Loucy (cell line): ENCODE measurements at regions not wholly inside any gene's neighbourhood (a gene's known extent, or its start where the extent isn't known, plus 50 kb on each side); places are given as distances from the start of the nearest gene placed in this dataset.

Experiments used
- H2AFZ ChIP-seq: fragments of 200-600 bp; sonication (generic); 2 replicates; pipeline ENCODE4 v1.6.0; 2016; ENCODE audit warnings: antibody characterized with exemption, mild to moderate bottlenecking, low read length, moderate library complexity
- H3F3A ChIP-seq: fragments of 200-600 bp; 2 replicates; pipeline ENCODE4 v1.6.0; 2016; ENCODE audit warnings: antibody characterized with exemption, low read depth, mild to moderate bottlenecking
- H3K27me3 ChIP-seq: fragments of 200-600 bp; sonication (generic); 2 replicates; pipeline ENCODE4 v1.6.1; 2014; ENCODE audit warnings: low read length, mild to moderate bottlenecking; ENCODE audit not compliant: insufficient read depth, poor library complexity, severe bottlenecking
- H3K36me3 ChIP-seq: fragments of 200-600 bp; sonication (generic); 2 replicates; pipeline ENCODE4 v1.6.1; 2016; ENCODE audit warnings: low read length; ENCODE audit not compliant: insufficient read depth
- H3K4me1 ChIP-seq: fragments of 200-600 bp; sonication (generic); 2 replicates; pipeline ENCODE4 v1.5.1; 2014; ENCODE audit warnings: low read length, mild to moderate bottlenecking; ENCODE audit not compliant: insufficient read depth, poor library complexity, severe bottlenecking
- H3K4me2 ChIP-seq: fragments of 200-600 bp; sonication (generic); 2 replicates; pipeline ENCODE4 v1.6.0; 2014; ENCODE audit warnings: antibody characterized with exemption, low read length, low read depth, mild to moderate bottlenecking; ENCODE audit not compliant: poor library complexity, severe bottlenecking
- H3K4me3 ChIP-seq: fragments of 200-600 bp; sonication (generic); 2 replicates; pipeline ENCODE4 v1.5.1; 2014; ENCODE audit warnings: low read length, mild to moderate bottlenecking, mixed read lengths; ENCODE audit not compliant: poor library complexity, severe bottlenecking
- H3K79me2 ChIP-seq: fragments of 200-600 bp; sonication (generic); 2 replicates; pipeline ENCODE4 v1.6.1; 2014; ENCODE audit warnings: low read length; ENCODE audit not compliant: insufficient read depth
- H3K9ac ChIP-seq: fragments of 200-600 bp; sonication (generic); 2 replicates; pipeline ENCODE4 v1.6.0; 2014; ENCODE audit warnings: mild to moderate bottlenecking, low read depth, low read length, moderate library complexity; ENCODE audit not compliant: poor library complexity, severe bottlenecking
- H3K9me2 ChIP-seq: fragments of 200-600 bp; sonication (generic); replicated peaks from 2 replicates; pipeline ENCODE4 v1.6.1; 2016; ENCODE audit warnings: low read depth, low read length, mixed read lengths
- H3K9me3 ChIP-seq: fragments of 200-600 bp; sonication (generic); 2 replicates; pipeline ENCODE4 v1.6.1; 2014; ENCODE audit warnings: mild to moderate bottlenecking, antibody characterized with exemption, low read length, low read depth; ENCODE audit not compliant: insufficient read depth
- H4K20me1 ChIP-seq: fragments of 200-600 bp; sonication (generic); 2 replicates; pipeline ENCODE4 v1.6.0; 2014; ENCODE audit warnings: antibody characterized with exemption, low read length, mild to moderate bottlenecking; ENCODE audit not compliant: insufficient read depth, poor library complexity, severe bottlenecking
- EZH2phosphoT487 ChIP-seq: fragments of 200-600 bp; IDR thresholded peaks from 2 replicates; pipeline ENCODE4 v1.6.1; 2018; ENCODE audit warnings: antibody characterized with exemption, mild to moderate bottlenecking, moderate library complexity, borderline replicate concordance
- TF ChIP-seq, protein P1 (sequence below): fragments of 200-600 bp; sonication (generic); conservative IDR thresholded peaks from 2 replicates; pipeline ENCODE4 v1.5.1; 2014; ENCODE audit warnings: mild to moderate bottlenecking, antibody characterized with exemption, low read length

DNA sequence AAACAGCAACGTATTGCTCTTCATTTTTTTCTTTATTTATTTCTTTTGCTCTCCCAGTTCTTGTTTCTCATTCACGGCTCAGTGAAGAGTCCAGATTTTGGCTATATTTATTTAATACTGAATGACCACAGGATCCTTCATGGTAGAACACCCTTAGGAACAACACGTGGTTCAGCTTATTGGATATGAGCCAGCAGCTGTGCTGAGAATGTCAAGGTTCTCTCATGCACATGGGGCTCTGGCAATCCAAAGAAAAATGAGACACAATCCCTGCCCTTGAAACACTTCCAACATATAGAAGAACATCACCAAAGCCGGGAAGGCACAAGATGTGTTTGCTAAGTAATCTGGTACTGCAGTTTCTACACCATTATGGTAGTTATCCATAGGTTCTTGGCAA, 852.9 kb downstream of the SORCS1 start:
- Histone ChIP-seq H3K4me3 (no peak overlapping the region), H3K4me1 (no peaks in the 10 kb centered on the region), H3K27me3 (no peaks in the 10 kb centered on the region), H3K9me3 (no peaks in the 10 kb centered on the region), H2AFZ (no peak overlapping the region), H3K9me2 (0 out of 2 replicates have a peak, but pooled peaks cover 5% of the 10 kb centered on the region), H3F3A (no peaks in the 10 kb centered on the region), H3K9ac (no peak overlapping the region), H3K36me3 (no peaks in the 10 kb centered on the region), H4K20me1 (no peaks in the 10 kb centered on the region), H3K79me2 (no peaks in the 10 kb centered on the region), H3K4me2 (no peak overlapping the region)
- TF ChIP-seq, protein P1, sequence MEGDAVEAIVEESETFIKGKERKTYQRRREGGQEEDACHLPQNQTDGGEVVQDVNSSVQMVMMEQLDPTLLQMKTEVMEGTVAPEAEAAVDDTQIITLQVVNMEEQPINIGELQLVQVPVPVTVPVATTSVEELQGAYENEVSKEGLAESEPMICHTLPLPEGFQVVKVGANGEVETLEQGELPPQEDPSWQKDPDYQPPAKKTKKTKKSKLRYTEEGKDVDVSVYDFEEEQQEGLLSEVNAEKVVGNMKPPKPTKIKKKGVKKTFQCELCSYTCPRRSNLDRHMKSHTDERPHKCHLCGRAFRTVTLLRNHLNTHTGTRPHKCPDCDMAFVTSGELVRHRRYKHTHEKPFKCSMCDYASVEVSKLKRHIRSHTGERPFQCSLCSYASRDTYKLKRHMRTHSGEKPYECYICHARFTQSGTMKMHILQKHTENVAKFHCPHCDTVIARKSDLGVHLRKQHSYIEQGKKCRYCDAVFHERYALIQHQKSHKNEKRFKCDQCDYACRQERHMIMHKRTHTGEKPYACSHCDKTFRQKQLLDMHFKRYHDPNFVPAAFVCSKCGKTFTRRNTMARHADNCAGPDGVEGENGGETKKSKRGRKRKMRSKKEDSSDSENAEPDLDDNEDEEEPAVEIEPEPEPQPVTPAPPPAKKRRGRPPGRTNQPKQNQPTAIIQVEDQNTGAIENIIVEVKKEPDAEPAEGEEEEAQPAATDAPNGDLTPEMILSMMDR, result no peak
- TF ChIP-seq EZH2phosphoT487, result no peak

DNA sequence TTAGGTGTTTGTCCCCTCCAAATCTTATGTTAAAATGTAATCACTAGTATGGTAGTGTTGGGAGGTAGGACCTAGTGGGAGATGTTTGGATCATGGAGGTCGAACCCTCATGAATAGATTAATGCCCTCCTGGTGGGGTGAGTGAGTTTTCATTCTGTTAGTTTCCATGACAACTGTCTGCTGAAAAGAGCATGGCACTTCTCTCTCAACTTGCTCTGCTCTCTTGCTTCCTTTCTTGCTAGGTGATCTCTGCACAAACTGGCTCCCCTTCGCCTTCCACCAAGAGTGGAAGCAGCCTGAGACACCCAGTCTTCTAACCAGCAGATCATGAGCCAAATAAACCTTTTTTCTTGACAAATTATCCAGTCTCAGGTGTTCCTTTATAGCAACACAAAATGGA, 853.9 kb downstream of the SORCS1 start:
- Histone ChIP-seq H3K9me3 (no peaks in the 10 kb centered on the region), H3K9me2 (0 out of 2 replicates have a peak, but pooled peaks cover 5% of the 10 kb centered on the region), H3K79me2 (no peaks in the 10 kb centered on the region), H3F3A (no peaks in the 10 kb centered on the region), H3K36me3 (no peaks in the 10 kb centered on the region), H3K4me2 (no peak overlapping the region), H2AFZ (no peak overlapping the region), H4K20me1 (no peaks in the 10 kb centered on the region), H3K27me3 (no peaks in the 10 kb centered on the region), H3K9ac (no peak overlapping the region), H3K4me1 (no peaks in the 10 kb centered on the region), H3K4me3 (no peak overlapping the region)
- TF ChIP-seq, protein P1, result no peak
- TF ChIP-seq EZH2phosphoT487, result no peak

DNA sequence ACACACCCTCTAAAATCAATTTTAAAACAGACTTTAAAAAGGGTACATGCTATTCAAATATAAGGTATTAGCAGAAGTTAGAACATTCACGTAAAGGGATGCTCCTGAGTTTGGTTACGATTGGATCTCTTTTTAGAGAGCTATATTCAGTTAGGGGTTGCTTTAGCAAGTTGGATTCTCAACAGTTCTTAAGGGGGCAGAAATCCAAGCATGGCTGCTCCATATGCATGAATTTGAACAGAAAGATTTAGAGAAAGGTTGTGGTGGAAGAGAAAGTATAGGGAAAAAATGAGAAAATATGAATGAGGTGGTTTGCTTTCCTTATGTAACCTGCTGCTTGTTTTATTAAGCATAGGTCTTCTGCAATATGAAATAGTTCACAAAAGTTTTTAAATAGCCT, 855.1 kb downstream of the SORCS1 start:
- H3K9me2 ChIP-seq, result 0 out of 2 replicates have a peak, but pooled peaks cover 5% of the 10 kb centered on the region
- H4K20me1 ChIP-seq, result no peaks in the 10 kb centered on the region
- H3K4me2 ChIP-seq, result no peak overlapping the region
- TF ChIP-seq, protein P1, result no peak
- no peak for TF ChIP-seq EZH2phosphoT487
- no peaks in the 10 kb centered on the region for H3K36me3 ChIP-seq
- no peaks in the 10 kb centered on the region for H3K79me2 ChIP-seq
- no peaks in the 10 kb centered on the region for H3K4me1 ChIP-seq
- no peak overlapping the region for H3K9ac ChIP-seq
- H3K4me3 ChIP-seq, result no peak overlapping the region
- H2AFZ ChIP-seq, result no peak overlapping the region
- H3F3A ChIP-seq, result no peaks in the 10 kb centered on the region
- no peaks in the 10 kb centered on the region for H3K27me3 ChIP-seq
- H3K9me3 ChIP-seq, result no peaks in the 10 kb centered on the region
